ENCODE measurements at regions not wholly inside any gene's neighbourhood (a gene's known extent, or its start where the extent isn't known, plus 50 kb on each side); places are given as distances from the start of the nearest gene placed in this dataset.
"Not testable (repeated sequence)": the region's sequence is repeated elsewhere in the genome, so short reads cannot be mapped to it uniquely, and the experiment has no call there.

GRCh38 chr2:136288249-136288648, 170.3 kb upstream of the CXCR4 start:
- peaks cover 0 to 5% (median 0%) of the 10 kb centered on the region in 5 donors for H3K9me3 Mint-ChIP-seq
- H3K4me1 Mint-ChIP-seq: peaks cover 6 to 15% (median 12%) of the 10 kb centered on the region in 3 donors
- no peak overlapping the region for H3K4me3 Mint-ChIP-seq
- H3K4me1 ChIP-seq (ENCODE audit: insufficient read depth, low read length): no peaks in the 10 kb centered on the region
- POLR2A ChIA-PET: interaction anchor here (0.6 kb wide), 1 partner anchor 169 kb away, joined by 3 read pairs; no protein-coding TSS in a partner anchor
- no peaks in the 10 kb centered on the region for H3K36me3 ChIP-seq (ENCODE audit: insufficient read depth, low read length)
- H3K27ac ChIP-seq (ENCODE audit: low read depth, low read length): no peak overlapping the region
- DNase-seq: no peak
- CTCF ChIA-PET: interaction anchor here (1.0 kb wide), 1 partner anchor 17 kb away, joined by 3 read pairs; no protein-coding TSS in a partner anchor
- H3K9me3 ChIP-seq (ENCODE audit: low read length): no peaks in the 10 kb centered on the region
- H3K27me3 ChIP-seq (ENCODE audit: insufficient read depth, low read length, poor library complexity, severe bottlenecking): no peaks in the 10 kb centered on the region
- no peak overlapping the region for H3K4me3 ChIP-seq (ENCODE audit: low read length)
- H3K27ac Mint-ChIP-seq: peak overlapping the region in 3 of 8 donors; percentile 44 to 67 (median 52)
- H3K36me3 Mint-ChIP-seq: peaks cover 0 to 17% (median 0%) of the 10 kb centered on the region in 3 donors
- no peaks in the 10 kb centered on the region for H3K27me3 Mint-ChIP-seq

- Histone ChIP-seq H3K27me3 (ENCODE audit: insufficient read depth, low read length, poor library complexity, severe bottlenecking) (no peaks in the 10 kb centered on the region), H3K36me3 (ENCODE audit: insufficient read depth, low read length) (no peaks in the 10 kb centered on the region), H3K9me3 (ENCODE audit: low read length) (no peaks in the 10 kb centered on the region), H3K27ac (ENCODE audit: low read depth, low read length) (no peak overlapping the region), H3K4me1 (ENCODE audit: insufficient read depth, low read length) (peaks cover 12% of the 10 kb centered on the region), H3K4me3 (ENCODE audit: low read length) (no peak overlapping the region)
- H3K4me1 Mint-ChIP-seq: peaks cover 14 to 26% (median 22%) of the 10 kb centered on the region in 3 donors
- peaks cover 0 to under 1% (median 0%) of the 10 kb centered on the region in 5 donors for H3K9me3 Mint-ChIP-seq
- peak overlapping the region in 3 of 8 donors; percentile 2 to 71 (median 48) for H3K27ac Mint-ChIP-seq
- DNase-seq: no peak
- H3K36me3 Mint-ChIP-seq: peaks cover 0 to 13% (median 0%) of the 10 kb centered on the region in 3 donors
- POLR2A ChIA-PET: no interaction called here
- no peaks in the 10 kb centered on the region for H3K27me3 Mint-ChIP-seq
- CTCF ChIA-PET: interaction anchor here (1.0 to 1.2 kb wide), 2 partner anchors 30 to 72 kb away, joined by 3 read pairs; no protein-coding TSS in a partner anchor
- H3K4me3 Mint-ChIP-seq: no peak overlapping the region
These were observed 168.5 kb upstream of the CXCR4 start for GRCh38 chr2:136286423-136286822.

GRCh38 chr2:136284226-136285119, 166.5 kb upstream of the CXCR4 start:
- H3K4me3 Mint-ChIP-seq: no peak overlapping the region
- CTCF ChIA-PET: no interaction called here
- no peaks in the 10 kb centered on the region for H3K9me3 Mint-ChIP-seq
- Histone ChIP-seq H3K27me3 (ENCODE audit: insufficient read depth, low read length, poor library complexity, severe bottlenecking) (no peaks in the 10 kb centered on the region), H3K4me3 (ENCODE audit: low read length) (no peak overlapping the region), H3K9me3 (ENCODE audit: low read length) (no peaks in the 10 kb centered on the region), H3K36me3 (ENCODE audit: insufficient read depth, low read length) (no peaks in the 10 kb centered on the region), H3K4me1 (ENCODE audit: insufficient read depth, low read length) (peaks cover 28% of the 10 kb centered on the region), H3K27ac (ENCODE audit: low read depth, low read length) (no peak overlapping the region)
- POLR2A ChIA-PET: interaction anchor here (0.7 kb wide), 1 partner anchor 155 kb away, joined by 3 read pairs; no protein-coding TSS in a partner anchor
- no peaks in the 10 kb centered on the region for H3K36me3 Mint-ChIP-seq
- peak overlapping the region in 7 of 8 donors; percentile 36 to 100 (median 65) for H3K27ac Mint-ChIP-seq
- H3K27me3 Mint-ChIP-seq: no peaks in the 10 kb centered on the region
- H3K4me1 Mint-ChIP-seq: peaks cover 27 to 45% (median 41%) of the 10 kb centered on the region in 3 donors
- no peak for DNase-seq

GRCh38 chr2:136282251-136282650, 164.3 kb upstream of the CXCR4 start:
- no peaks in the 10 kb centered on the region for H3K9me3 Mint-ChIP-seq
- peaks cover 28 to 51% (median 41%) of the 10 kb centered on the region in 3 donors for H3K4me1 Mint-ChIP-seq
- CTCF ChIA-PET: no interaction called here
- H3K27me3 Mint-ChIP-seq: no peaks in the 10 kb centered on the region
- H3K27ac ChIP-seq (ENCODE audit: low read depth, low read length): peak overlapping the region; percentile 27
- H3K4me1 ChIP-seq (ENCODE audit: insufficient read depth, low read length): peaks cover 28% of the 10 kb centered on the region
- no peak overlapping the region for H3K4me3 ChIP-seq (ENCODE audit: low read length)
- peak overlapping the region in 4 of 7 donors; percentile 21 to 66 (median 48) for H3K4me3 Mint-ChIP-seq
- H3K9me3 ChIP-seq (ENCODE audit: low read length): no peaks in the 10 kb centered on the region
- peak in 1 of 5 donors; percentile 19 for DNase-seq
- POLR2A ChIA-PET: interaction anchor here (1.3 kb wide), 1 partner anchor 40 kb away, joined by 4 read pairs; no protein-coding TSS in a partner anchor
- peak overlapping the region; percentile 82 to 100 (median 98) for H3K27ac Mint-ChIP-seq
- no peaks in the 10 kb centered on the region for H3K27me3 ChIP-seq (ENCODE audit: insufficient read depth, low read length, poor library complexity, severe bottlenecking)
- no peaks in the 10 kb centered on the region for H3K36me3 Mint-ChIP-seq
- no peaks in the 10 kb centered on the region for H3K36me3 ChIP-seq (ENCODE audit: insufficient read depth, low read length)

- peaks cover 28 to 51% (median 41%) of the 10 kb centered on the region in 3 donors for H3K4me1 Mint-ChIP-seq
- no peaks in the 10 kb centered on the region for H3K9me3 Mint-ChIP-seq
- H3K4me3 ChIP-seq (ENCODE audit: low read length): no peak overlapping the region
- H3K36me3 ChIP-seq (ENCODE audit: insufficient read depth, low read length): no peaks in the 10 kb centered on the region
- peak overlapping the region in 6 of 7 donors; percentile 45 to 75 (median 63) for H3K4me3 Mint-ChIP-seq
- H3K4me1 ChIP-seq (ENCODE audit: insufficient read depth, low read length): peaks cover 28% of the 10 kb centered on the region
- H3K27me3 Mint-ChIP-seq: no peaks in the 10 kb centered on the region
- peak overlapping the region; percentile 82 to 100 (median 98) for H3K27ac Mint-ChIP-seq
- no peaks in the 10 kb centered on the region for H3K27me3 ChIP-seq (ENCODE audit: insufficient read depth, low read length, poor library complexity, severe bottlenecking)
- no peaks in the 10 kb centered on the region for H3K9me3 ChIP-seq (ENCODE audit: low read length)
- ChIA-PET POLR2A (interaction anchor here (0.6 to 1.5 kb wide), 6 partner anchors 24 to 163 kb away, joined by 3 to 5 read pairs (median 4); no protein-coding TSS in a partner anchor), CTCF (interaction anchor here (0.7 to 1.2 kb wide), 5 partner anchors 22 to 367 kb away, joined by 3 to 6 read pairs (median 3); no protein-coding TSS in a partner anchor)
- H3K27ac ChIP-seq (ENCODE audit: low read depth, low read length): peak overlapping the region; percentile 27
- peak; percentile 53 to 77 (median 69) for DNase-seq
- H3K36me3 Mint-ChIP-seq: no peaks in the 10 kb centered on the region
These were observed 163.5 kb upstream of the CXCR4 start for GRCh38 chr2:136281281-136282114.

GRCh38 chr2:136266346-136266745, 148.4 kb upstream of the CXCR4 start:
- POLR2A ChIA-PET; H3K27ac ChIP-seq (ENCODE audit: low read depth, low read length); H3K27me3 Mint-ChIP-seq; H3K27me3 ChIP-seq (ENCODE audit: insufficient read depth, low read length, poor library complexity, severe bottlenecking); H3K36me3 ChIP-seq (ENCODE audit: insufficient read depth, low read length); H3K4me1 Mint-ChIP-seq; H3K9me3 ChIP-seq (ENCODE audit: low read length); H3K27ac Mint-ChIP-seq; DNase-seq; H3K4me3 ChIP-seq (ENCODE audit: low read length); H3K4me3 Mint-ChIP-seq; H3K4me1 ChIP-seq (ENCODE audit: insufficient read depth, low read length): not testable (repeated sequence)
- H3K9me3 Mint-ChIP-seq: peaks cover 5 to 15% (median 9%) of the 10 kb centered on the region in 5 donors
- peaks cover 0 to 22% (median 0%) of the 10 kb centered on the region in 3 donors for H3K36me3 Mint-ChIP-seq
- CTCF ChIA-PET: interaction anchor here (1.4 to 1.5 kb wide), 3 partner anchors 10 to 40 kb away, joined by 3 read pairs; no protein-coding TSS in a partner anchor

GRCh38 chr2:136259551-136259950, 141.6 kb upstream of the CXCR4 start:
- Mint-ChIP-seq H3K27me3 (peaks cover 0 to 2% of the 10 kb centered on the region in 2 donors), H3K4me1 (peaks cover 4 to 5% (median 4%) of the 10 kb centered on the region in 3 donors), H3K36me3 (peaks cover 0 to 11% (median 0%) of the 10 kb centered on the region in 3 donors), H3K27ac (peak overlapping the region in 4 of 8 donors; percentile 18 to 75 (median 52)), H3K9me3 (peaks cover 0 to 7% (median 0%) of the 10 kb centered on the region in 5 donors), H3K4me3 (no peak overlapping the region)
- ChIA-PET CTCF (no interaction called here), POLR2A (no interaction called here)
- Histone ChIP-seq H3K27ac (ENCODE audit: low read depth, low read length) (no peak overlapping the region), H3K36me3 (ENCODE audit: insufficient read depth, low read length) (no peaks in the 10 kb centered on the region), H3K4me3 (ENCODE audit: low read length) (no peak overlapping the region), H3K9me3 (ENCODE audit: low read length) (no peaks in the 10 kb centered on the region), H3K4me1 (ENCODE audit: insufficient read depth, low read length) (no peaks in the 10 kb centered on the region), H3K27me3 (ENCODE audit: insufficient read depth, low read length, poor library complexity, severe bottlenecking) (no peaks in the 10 kb centered on the region)
- DNase-seq: no peak

All from CD8-positive, alpha-beta memory T cell (primary cell).